ENCODE measurements at regions not wholly inside any gene's neighbourhood (a gene's known extent, or its start where the extent isn't known, plus 50 kb on each side); places are given as distances from the start of the nearest gene placed in this dataset.
A peak's percentile ranks its signal among the peaks of the same experiment; 100 is the strongest.

DNA sequence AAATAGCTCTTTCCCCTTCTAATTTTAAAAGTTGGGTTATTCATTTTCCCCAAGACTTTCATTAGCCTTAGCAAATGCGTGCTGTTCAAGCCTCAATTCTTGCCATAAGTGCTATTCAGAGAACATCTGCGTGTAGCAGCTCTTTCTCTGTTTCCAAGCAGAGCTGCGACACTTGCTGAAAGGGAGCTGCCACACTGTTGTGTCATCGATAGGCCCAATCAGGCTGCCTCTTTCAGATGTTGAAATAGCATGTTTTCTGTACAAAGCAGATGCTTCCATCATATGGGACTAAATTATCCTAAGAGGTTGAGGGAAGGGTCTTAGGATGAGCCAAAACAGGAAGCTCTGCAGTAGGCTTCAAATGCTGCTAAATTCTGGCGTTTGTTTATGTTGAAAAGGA lies 220.9 kb upstream of the CDC14C start:
- no peak overlapping the region for H3K4me3 ChIP-seq (ENCODE audit: control insufficient read depth in 1 of 7, extremely low read depth in 1 of 7, insufficient read depth in 4 of 7, low read depth in 2 of 7, low read length in 6 of 7)
- H3K36me3 ChIP-seq (ENCODE audit: control insufficient read depth in 4 of 4, insufficient read depth in 4 of 4, low read length in 3 of 4), result no peaks in the 10 kb centered on the region
- DNase-seq, result no peak
- ChIA-PET CTCF (no interaction called here), POLR2A (no interaction called here)
- no peaks in the 10 kb centered on the region for H3K4me1 ChIP-seq (ENCODE audit: control extremely low read depth in 1 of 4, control insufficient read depth in 4 of 4, insufficient read depth in 4 of 4, low read length in 3 of 4)
- H3K27ac ChIP-seq (ENCODE audit: insufficient read depth in 1 of 2, low read depth in 1 of 2, low read length in 2 of 2, poor library complexity in 1 of 2, severe bottlenecking in 2 of 2), result no peak overlapping the region
- peaks cover 0 to 3% (median 0%) of the 10 kb centered on the region in 5 experiments for H3K27me3 ChIP-seq (replicated peaks in 2 of 5; ENCODE audit: control insufficient read depth in 4 of 5, insufficient read depth in 5 of 5, low read length in 4 of 5)
- no peaks in the 10 kb centered on the region for H3K9me3 ChIP-seq (ENCODE audit: control extremely low read depth in 1 of 5, control insufficient read depth in 4 of 5, insufficient read depth in 2 of 5, low read depth in 1 of 5, low read length in 4 of 5)
- 85% methylated on average over 5 of the region's 5 CpGs for WGBS (ENCODE audit: insufficient coverage)

DNA sequence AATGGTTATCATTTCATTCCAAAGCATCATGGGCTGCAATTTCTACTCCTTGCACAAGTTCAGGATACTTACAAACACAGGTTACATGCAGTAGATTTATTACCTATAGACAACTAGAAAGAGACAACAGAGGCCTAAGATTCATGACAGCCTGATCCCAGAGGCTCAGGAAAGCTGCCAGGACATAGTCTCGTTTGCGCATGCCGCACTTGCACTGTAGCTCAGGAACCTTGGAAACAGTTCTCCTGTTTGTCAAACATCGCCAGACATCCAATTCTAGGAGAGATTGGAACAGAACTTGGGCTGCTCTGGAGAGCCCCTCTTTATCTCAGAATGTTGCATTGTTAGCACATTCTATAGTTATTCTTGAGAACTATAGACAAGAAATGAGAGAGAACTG lies 216.2 kb upstream of the CDC14C start:
- H3K4me3 ChIP-seq (ENCODE audit: control insufficient read depth in 1 of 7, extremely low read depth in 1 of 7, insufficient read depth in 4 of 7, low read depth in 2 of 7, low read length in 6 of 7), result no peak overlapping the region
- no peak overlapping the region for H3K27ac ChIP-seq (ENCODE audit: insufficient read depth in 1 of 2, low read depth in 1 of 2, low read length in 2 of 2, poor library complexity in 1 of 2, severe bottlenecking in 2 of 2)
- H3K36me3 ChIP-seq (ENCODE audit: control insufficient read depth in 4 of 4, insufficient read depth in 4 of 4, low read length in 3 of 4), result no peaks in the 10 kb centered on the region
- peaks cover 0 to 3% (median 0%) of the 10 kb centered on the region in 5 experiments for H3K27me3 ChIP-seq (replicated peaks in 2 of 5; ENCODE audit: control insufficient read depth in 4 of 5, insufficient read depth in 5 of 5, low read length in 4 of 5)
- ChIA-PET POLR2A (no interaction called here), CTCF (no interaction called here)
- no peaks in the 10 kb centered on the region for H3K4me1 ChIP-seq (ENCODE audit: control extremely low read depth in 1 of 4, control insufficient read depth in 4 of 4, insufficient read depth in 4 of 4, low read length in 3 of 4)
- DNase-seq, result no peak
- WGBS (ENCODE audit: insufficient coverage), result 98% methylated on average over 4 of the region's 4 CpGs
- no peaks in the 10 kb centered on the region for H3K9me3 ChIP-seq (ENCODE audit: control extremely low read depth in 1 of 5, control insufficient read depth in 4 of 5, insufficient read depth in 2 of 5, low read depth in 1 of 5, low read length in 4 of 5)

DNA sequence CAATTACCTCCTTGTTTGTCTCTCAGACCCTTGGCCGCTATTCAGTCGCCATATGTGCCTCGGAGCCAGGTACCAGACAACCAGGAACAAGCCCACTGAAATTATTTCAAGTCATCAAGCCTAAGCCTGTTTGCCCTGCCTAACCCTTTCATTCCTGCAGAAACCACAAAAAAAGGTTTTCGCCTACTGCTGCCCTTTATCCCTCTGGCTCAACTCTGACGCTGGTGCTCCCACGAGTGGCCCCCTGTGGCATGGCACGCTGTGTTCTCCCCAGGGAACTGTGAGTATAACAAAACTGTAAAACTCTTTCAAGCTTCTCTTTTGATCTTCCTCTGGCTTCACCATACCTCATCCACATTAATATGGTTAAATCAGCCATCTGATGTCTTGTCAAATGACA lies 215.7 kb upstream of the CDC14C start:
- Histone ChIP-seq H3K9me3 (ENCODE audit: control extremely low read depth in 1 of 5, control insufficient read depth in 4 of 5, insufficient read depth in 2 of 5, low read depth in 1 of 5, low read length in 4 of 5) (no peaks in the 10 kb centered on the region), H3K27ac (ENCODE audit: insufficient read depth in 1 of 2, low read depth in 1 of 2, low read length in 2 of 2, poor library complexity in 1 of 2, severe bottlenecking in 2 of 2) (no peak overlapping the region), H3K4me3 (ENCODE audit: control insufficient read depth in 1 of 7, extremely low read depth in 1 of 7, insufficient read depth in 4 of 7, low read depth in 2 of 7, low read length in 6 of 7) (no peak overlapping the region), H3K36me3 (ENCODE audit: control insufficient read depth in 4 of 4, insufficient read depth in 4 of 4, low read length in 3 of 4) (no peaks in the 10 kb centered on the region), H3K27me3 (replicated peaks in 2 of 5; ENCODE audit: control insufficient read depth in 4 of 5, insufficient read depth in 5 of 5, low read length in 4 of 5) (peaks cover 0 to 3% (median 0%) of the 10 kb centered on the region in 5 experiments), H3K4me1 (ENCODE audit: control extremely low read depth in 1 of 4, control insufficient read depth in 4 of 4, insufficient read depth in 4 of 4, low read length in 3 of 4) (no peaks in the 10 kb centered on the region)
- ChIA-PET CTCF (no interaction called here), POLR2A (no interaction called here)
- DNase-seq, result no peak
- WGBS (ENCODE audit: insufficient coverage), result 67% methylated on average over 7 of the region's 7 CpGs

DNA sequence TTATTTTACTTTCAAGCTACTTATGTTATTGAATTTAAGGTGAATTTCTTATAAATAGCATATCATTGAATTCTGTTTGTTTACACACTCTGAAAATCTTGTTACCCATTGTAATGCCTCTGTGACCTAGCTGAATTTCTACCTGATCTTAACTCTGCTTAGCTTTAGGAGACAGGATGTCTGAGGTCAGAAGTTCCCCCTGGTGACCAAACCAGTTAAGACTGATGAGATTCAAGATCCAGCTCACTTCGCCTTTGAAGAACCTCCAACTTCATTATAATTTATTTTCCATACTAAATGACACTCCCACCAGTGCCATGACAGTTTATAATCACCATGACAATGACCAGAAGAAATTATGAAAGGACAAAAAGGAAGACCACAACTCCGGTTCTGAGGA lies 213.4 kb upstream of the CDC14C start:
- Histone ChIP-seq H3K27me3 (replicated peaks in 2 of 5; ENCODE audit: control insufficient read depth in 4 of 5, insufficient read depth in 5 of 5, low read length in 4 of 5) (peaks cover 0 to 3% (median 0%) of the 10 kb centered on the region in 5 experiments), H3K4me3 (ENCODE audit: control insufficient read depth in 1 of 7, extremely low read depth in 1 of 7, insufficient read depth in 4 of 7, low read depth in 2 of 7, low read length in 6 of 7) (no peak overlapping the region), H3K36me3 (ENCODE audit: control insufficient read depth in 4 of 4, insufficient read depth in 4 of 4, low read length in 3 of 4) (no peaks in the 10 kb centered on the region), H3K9me3 (ENCODE audit: control extremely low read depth in 1 of 5, control insufficient read depth in 4 of 5, insufficient read depth in 2 of 5, low read depth in 1 of 5, low read length in 4 of 5) (no peaks in the 10 kb centered on the region), H3K27ac (ENCODE audit: insufficient read depth in 1 of 2, low read depth in 1 of 2, low read length in 2 of 2, poor library complexity in 1 of 2, severe bottlenecking in 2 of 2) (no peak overlapping the region), H3K4me1 (ENCODE audit: control extremely low read depth in 1 of 4, control insufficient read depth in 4 of 4, insufficient read depth in 4 of 4, low read length in 3 of 4) (no peaks in the 10 kb centered on the region)
- 90% methylated on average over 2 of the region's 2 CpGs for WGBS (ENCODE audit: insufficient coverage)
- peak; percentile 1 to 11 (median 6) for DNase-seq
- CTCF ChIA-PET, result interaction anchor here (0.8 kb wide), 1 partner anchor 412 kb away, joined by 3 read pairs; no protein-coding TSS in a partner anchor
- POLR2A ChIA-PET, result no interaction called here

DNA sequence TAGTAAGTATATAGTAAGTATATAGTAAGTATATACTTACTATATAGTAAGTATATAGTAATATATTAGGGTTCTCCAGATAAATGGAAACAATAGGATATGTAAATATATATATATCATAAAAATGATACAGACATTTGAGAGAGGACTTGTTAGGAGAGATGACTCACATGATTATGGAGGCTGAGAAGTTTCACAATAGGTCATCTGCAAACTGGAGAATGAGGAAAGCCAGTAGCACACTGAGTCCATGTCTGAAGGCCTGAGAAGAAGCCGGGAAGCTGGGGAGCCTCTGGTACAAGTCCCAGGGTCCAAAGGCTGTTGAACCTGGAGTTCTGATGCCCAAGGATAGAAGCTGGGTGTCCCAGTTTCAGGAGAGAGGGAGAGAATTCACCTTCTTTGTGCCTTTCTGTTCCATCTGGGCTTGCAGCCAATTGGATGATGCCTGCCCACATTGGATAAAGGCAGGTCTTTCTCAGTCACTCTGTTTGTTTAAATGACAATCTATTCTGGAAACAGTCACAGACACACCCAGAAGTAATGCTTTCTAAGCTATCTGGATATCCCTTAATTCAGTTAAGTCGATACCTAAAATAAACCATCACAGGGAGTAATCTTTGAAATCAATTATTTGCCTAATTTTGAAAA lies 205.5 kb upstream of the CDC14C start:
- DNase-seq, result no peak
- WGBS (ENCODE audit: insufficient coverage), result 90% methylated on average over 1 of the region's 2 CpGs
- Histone ChIP-seq H3K4me3 (ENCODE audit: control insufficient read depth in 1 of 7, extremely low read depth in 1 of 7, insufficient read depth in 4 of 7, low read depth in 2 of 7, low read length in 6 of 7) (no peak overlapping the region), H3K9me3 (ENCODE audit: control extremely low read depth in 1 of 5, control insufficient read depth in 4 of 5, insufficient read depth in 2 of 5, low read depth in 1 of 5, low read length in 4 of 5) (no peaks in the 10 kb centered on the region), H3K27ac (ENCODE audit: insufficient read depth in 1 of 2, low read depth in 1 of 2, low read length in 2 of 2, poor library complexity in 1 of 2, severe bottlenecking in 2 of 2) (no peak overlapping the region), H3K27me3 (replicated peaks in 2 of 5; ENCODE audit: control insufficient read depth in 4 of 5, insufficient read depth in 5 of 5, low read length in 4 of 5) (no peaks in the 10 kb centered on the region), H3K4me1 (ENCODE audit: control extremely low read depth in 1 of 4, control insufficient read depth in 4 of 4, insufficient read depth in 4 of 4, low read length in 3 of 4) (no peaks in the 10 kb centered on the region), H3K36me3 (ENCODE audit: control insufficient read depth in 4 of 4, insufficient read depth in 4 of 4, low read length in 3 of 4) (no peaks in the 10 kb centered on the region)
- CTCF ChIA-PET, result no interaction called here
- POLR2A ChIA-PET, result no interaction called here

DNA sequence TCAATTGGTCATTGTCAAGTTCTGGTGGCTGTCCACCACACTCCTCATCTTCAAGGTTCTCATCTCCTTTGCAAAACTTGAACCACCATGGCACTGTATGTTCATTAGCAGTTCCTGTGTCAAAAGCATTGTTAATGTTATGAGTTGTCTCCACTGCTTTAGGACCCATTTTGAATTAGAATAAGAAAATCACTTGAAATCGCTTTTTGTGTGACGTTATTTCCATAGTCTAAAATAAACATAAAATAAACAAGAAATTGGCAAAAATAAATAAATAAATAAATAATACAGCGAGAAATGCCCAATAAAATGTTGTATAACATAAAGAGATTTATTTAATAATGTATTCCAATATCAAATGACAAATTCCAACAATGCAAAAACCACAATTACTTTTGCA lies 195.5 kb upstream of the CDC14C start:
- Histone ChIP-seq H3K36me3 (ENCODE audit: control insufficient read depth in 4 of 4, insufficient read depth in 4 of 4, low read length in 3 of 4) (no peaks in the 10 kb centered on the region), H3K9me3 (ENCODE audit: control extremely low read depth in 1 of 5, control insufficient read depth in 4 of 5, insufficient read depth in 2 of 5, low read depth in 1 of 5, low read length in 4 of 5) (no peaks in the 10 kb centered on the region), H3K27me3 (replicated peaks in 2 of 5; ENCODE audit: control insufficient read depth in 4 of 5, insufficient read depth in 5 of 5, low read length in 4 of 5) (no peaks in the 10 kb centered on the region), H3K4me3 (ENCODE audit: control insufficient read depth in 1 of 7, extremely low read depth in 1 of 7, insufficient read depth in 4 of 7, low read depth in 2 of 7, low read length in 6 of 7) (no peak overlapping the region), H3K27ac (ENCODE audit: insufficient read depth in 1 of 2, low read depth in 1 of 2, low read length in 2 of 2, poor library complexity in 1 of 2, severe bottlenecking in 2 of 2) (no peak overlapping the region), H3K4me1 (ENCODE audit: control extremely low read depth in 1 of 4, control insufficient read depth in 4 of 4, insufficient read depth in 4 of 4, low read length in 3 of 4) (no peaks in the 10 kb centered on the region)
- DNase-seq, result no peak
- CTCF ChIA-PET, result no interaction called here
- POLR2A ChIA-PET, result no interaction called here
- no CpG with 5 or more reads among the region's 3 CpGs for WGBS (ENCODE audit: insufficient coverage)

DNA sequence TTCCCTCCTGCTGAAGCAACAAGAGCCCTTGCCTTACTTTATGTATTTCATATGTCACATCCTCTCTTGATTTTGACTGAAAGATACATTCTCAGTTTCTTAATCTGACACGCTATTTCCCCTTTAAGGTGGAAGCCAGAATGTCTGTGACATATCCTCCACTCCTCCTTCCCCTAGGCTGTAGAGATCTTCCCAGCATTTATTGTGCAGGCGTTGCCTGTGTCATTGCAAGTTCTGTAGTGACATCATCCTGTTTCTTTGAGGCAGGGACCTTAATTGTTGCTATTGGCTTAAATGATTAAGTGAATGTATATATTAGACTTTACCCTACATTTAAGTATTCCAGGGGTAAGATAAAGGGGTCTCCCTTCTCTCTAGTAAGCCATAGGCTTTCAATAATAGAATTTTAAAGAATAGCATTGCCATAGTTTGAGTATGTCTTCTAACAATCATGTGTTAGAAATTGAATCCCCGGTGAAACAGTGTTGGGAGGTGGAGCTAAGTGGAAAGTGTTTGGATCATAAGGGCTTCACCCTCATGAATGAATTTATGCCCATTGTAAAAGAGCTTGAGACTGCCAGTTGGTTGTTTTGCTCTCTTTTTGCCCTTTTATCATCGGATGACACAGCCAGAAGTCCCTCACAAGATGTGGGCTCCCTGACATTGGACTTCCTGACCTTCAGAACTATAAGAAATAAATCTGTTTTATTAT lies 189.5 kb upstream of the CDC14C start:
- Histone ChIP-seq H3K27ac (ENCODE audit: insufficient read depth in 1 of 2, low read depth in 1 of 2, low read length in 2 of 2, poor library complexity in 1 of 2, severe bottlenecking in 2 of 2) (no peak overlapping the region), H3K4me1 (ENCODE audit: control extremely low read depth in 1 of 4, control insufficient read depth in 4 of 4, insufficient read depth in 4 of 4, low read length in 3 of 4) (no peaks in the 10 kb centered on the region), H3K9me3 (ENCODE audit: control extremely low read depth in 1 of 5, control insufficient read depth in 4 of 5, insufficient read depth in 2 of 5, low read depth in 1 of 5, low read length in 4 of 5) (peaks cover 0 to 13% (median 0%) of the 10 kb centered on the region in 5 experiments), H3K27me3 (replicated peaks in 2 of 5; ENCODE audit: control insufficient read depth in 4 of 5, insufficient read depth in 5 of 5, low read length in 4 of 5) (no peaks in the 10 kb centered on the region), H3K4me3 (ENCODE audit: control insufficient read depth in 1 of 7, extremely low read depth in 1 of 7, insufficient read depth in 4 of 7, low read depth in 2 of 7, low read length in 6 of 7) (no peak overlapping the region), H3K36me3 (ENCODE audit: control insufficient read depth in 4 of 4, insufficient read depth in 4 of 4, low read length in 3 of 4) (no peaks in the 10 kb centered on the region)
- ChIA-PET POLR2A (no interaction called here), CTCF (no interaction called here)
- no peak for DNase-seq
- 100% methylated on average over 2 of the region's 4 CpGs for WGBS (ENCODE audit: insufficient coverage)

Measured in common myeloid progenitor, CD34-positive (primary cell).